PFSK-1 (cell line): ENCODE measurements at regions not wholly inside any gene's neighbourhood (a gene's known extent, or its start where the extent isn't known, plus 50 kb on each side); places are given as distances from the start of the nearest gene placed in this dataset.

Experiments
- POLR2AphosphoS5 ChIP-seq: IDR thresholded peaks from 2 replicates; pipeline ENCODE4 v1.6.1; 2012; ENCODE audit warnings: low read depth, mild to moderate bottlenecking, control low read depth, low read length, moderate library complexity
- TAF1 ChIP-seq: IDR thresholded peaks from 2 replicates; pipeline ENCODE4 v1.6.1; 2012; ENCODE audit warnings: low read length, control low read depth, borderline replicate concordance; ENCODE audit not compliant: insufficient read depth

- TF ChIP-seq POLR2AphosphoS5 (no peak), TAF1 (no peak)
Measured at GRCh38 chr3:147661916-147662315, 252.8 kb downstream of the ZIC1 start.
